HCT116 (cell line): ENCODE measurements at regions not wholly inside any gene's neighbourhood (a gene's known extent, or its start where the extent isn't known, plus 50 kb on each side); places are given as distances from the start of the nearest gene placed in this dataset.

Source experiments
- CTCF ChIP-seq, 3 experiments: fragments of 200-600 bp in 1 of 3; sonication (generic) in 1 of 3; IDR thresholded peaks in 2 of 3; conservative IDR thresholded peaks in 1 of 3; 2 replicates each; pipeline ENCODE4 v1.5.1; 2012 to 2017; ENCODE audit warnings: low read depth in 2 of 3, low read length in 2 of 3, antibody characterized with exemption in 1 of 3, borderline replicate concordance in 1 of 3, control low read depth in 1 of 3, mild to moderate bottlenecking in 1 of 3, mixed read lengths in 1 of 3, mixed run types in 1 of 3, moderate library complexity in 1 of 3; ENCODE audit not compliant: insufficient read depth in 1 of 3
- MAX ChIP-seq: IDR thresholded peaks from 2 replicates; pipeline ENCODE4 v1.6.1; 2012
- POLR2A ChIP-seq: IDR thresholded peaks from 2 replicates; pipeline ENCODE4 v1.7.0; 2011; ENCODE audit warnings: borderline replicate concordance; ENCODE audit not compliant: insufficient read depth, insufficient read length; ENCODE audit errors: extremely low read depth
- SIN3A ChIP-seq: IDR thresholded peaks from 2 replicates; pipeline ENCODE4 v1.6.1; 2012; ENCODE audit warnings: low read depth
- SRF ChIP-seq: IDR thresholded peaks from 2 replicates; pipeline ENCODE4 v1.6.1; 2012; ENCODE audit warnings: low read depth

- TF ChIP-seq CTCF (IDR thresholded peaks at IDR 0.05 in 2 of 3, conservative IDR thresholded peaks at IDR 0.05 in 1 of 3; ENCODE audit: borderline replicate concordance in 1 of 3, insufficient read depth in 1 of 3, low read depth in 2 of 3, low read length in 2 of 3) (no peak), MAX (no peak), SIN3A (no peak), POLR2A (no peak), SRF (no peak)
Observed at GRCh38 chr13:39967199-39967959, 311.9 kb downstream of the COG6 start.
